Stomach (tissue), 8 donors: ENCODE measurements at regions not wholly inside any gene's neighbourhood (a gene's known extent, or its start where the extent isn't known, plus 50 kb on each side); places are given as distances from the start of the nearest gene placed in this dataset.

Experiments used
- DNase-seq, 2 donors: peaks; one replicate each; pipeline versions ENCODE4 v3.0.0 to v3.0.0-alpha.2; 2013 to 2019
- H3K27ac ChIP-seq, 5 donors: fragments of 200-600 bp in 4 of 5; sonication (generic) in 4 of 5; one replicate each; pipeline ENCODE4 v1.5.1; 2013 to 2019; ENCODE audit warnings: mild to moderate bottlenecking in 1 of 5, moderate library complexity in 1 of 5
- H3K27me3 ChIP-seq, 3 donors: fragments of 200-600 bp; sonication (generic); one replicate each; pipeline ENCODE4 v1.5.1; 2017 to 2019; ENCODE audit warnings: mixed run types in 1 of 3
- H3K36me3 ChIP-seq, 4 donors: fragments of 200-600 bp; sonication (generic); 1 replicate in 3 of 4; 2 replicates in 1 of 4; pipeline ENCODE4 v1.5.1; 2016 to 2019
- H3K4me1 ChIP-seq, 4 donors: fragments of 200-600 bp; sonication (generic); one replicate each; pipeline ENCODE4 v1.5.1; 2016 to 2019
- H3K4me3 ChIP-seq, 4 donors: fragments of 200-600 bp; sonication (generic) in 3 of 4; one replicate each; pipeline ENCODE4 v1.5.1; 2016 to 2019; ENCODE audit warnings: mild to moderate bottlenecking in 1 of 4
- H3K9me3 ChIP-seq, 4 donors: fragments of 200-600 bp; sonication (generic); one replicate each; pipeline ENCODE4 v1.5.1; 2016 to 2019
- CTCF ChIP-seq, 7 experiments: fragments of 450-650 bp in 4 of 7; fragments of 200-600 bp in 3 of 7; sonication (generic) in 3 of 7; IDR thresholded peaks; one replicate each; pipeline ENCODE4 v1.5.1; 2016 to 2019; ENCODE audit warnings: antibody characterized with exemption in 7 of 7, control low read depth in 2 of 7, mild to moderate bottlenecking in 1 of 7
- EP300 ChIP-seq: sonication (generic); formaldehyde crosslinking; IDR thresholded peaks from one replicate; pipeline ENCODE4 v1.6.1; 2017; ENCODE audit warnings: antibody characterized with exemption
- POLR2A ChIP-seq, 4 donors: fragments of 450-650 bp; IDR thresholded peaks; one replicate each; pipeline ENCODE4 v1.6.1; 2016; ENCODE audit warnings: antibody characterized with exemption in 4 of 4, control low read depth in 2 of 4, mild to moderate bottlenecking in 1 of 4, moderate library complexity in 1 of 4
- POLR2AphosphoS5 ChIP-seq, 3 donors: sonication (generic); formaldehyde crosslinking; IDR thresholded peaks; one replicate each; pipeline ENCODE4 v1.6.1; 2016; ENCODE audit warnings: antibody characterized with exemption in 3 of 3
- WGBS, 5 donors: extraction: QIAGEN DNeasy Blood & Tissue Kit in 3 of 5; methylation state at CpG; one replicate each; pipeline versions ENCODE4 v1.1.5 to v1.1.7; 2013 to 2018; 5-methylcytosine and 5-hydroxymethylcytosine counted together
- intact Hi-C: fragments of 100-400 bp; cut with DNase I; formaldehyde crosslinking; loops from one replicate; pipeline ENCODE4 v1.15.1; 2023; ENCODE audit warnings: low total_unique reads
- donor health status: healthy with polysubstance abuse.
- donor health status: Bipolar disorder and iron deficiency.
- donor health status: healthy.

DNA sequence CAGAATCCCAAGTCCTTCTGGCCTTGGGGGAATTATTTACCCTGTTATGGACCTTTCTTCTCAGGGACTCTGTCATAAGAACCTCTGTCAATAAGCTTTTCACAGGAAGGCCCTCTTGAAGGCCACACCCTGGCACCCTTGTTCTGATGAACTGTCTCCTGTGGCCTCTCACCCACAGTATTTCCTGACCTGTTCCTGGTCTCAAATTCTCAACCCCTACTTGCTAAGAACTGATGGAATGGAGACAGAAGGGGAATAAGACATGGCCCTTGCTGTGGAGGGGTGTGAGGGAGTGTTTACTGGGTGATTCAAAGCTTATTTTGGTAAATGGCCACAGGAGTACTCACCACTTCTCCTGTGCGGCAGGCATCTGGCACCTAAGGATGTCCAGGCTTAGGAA lies 1082.9 kb downstream of the BCL11B start:
- no peak for TF ChIP-seq POLR2AphosphoS5 (IDR thresholded peaks at IDR 0.05)
- no peak for TF ChIP-seq POLR2A (IDR thresholded peaks at IDR 0.05)
- no peak for TF ChIP-seq EP300
- no peak for TF ChIP-seq CTCF (IDR thresholded peaks at IDR 0.05)
- 81 to 94% (median 88%) methylated on average over 1 of the region's 1 CpG for WGBS, 5 donors
- Histone ChIP-seq H3K27ac (peak overlapping the region; percentile 40 to 74 (median 52)), H3K4me1 (no peaks in the 10 kb centered on the region), H3K36me3 (no peaks in the 10 kb centered on the region), H3K9me3 (no peaks in the 10 kb centered on the region), H3K4me3 (no peak overlapping the region), H3K27me3 (peaks cover 0 to 15% (median 0%) of the 10 kb centered on the region in 3 donors)
- intact Hi-C loops: no loop called here
- no peak for DNase-seq

DNA sequence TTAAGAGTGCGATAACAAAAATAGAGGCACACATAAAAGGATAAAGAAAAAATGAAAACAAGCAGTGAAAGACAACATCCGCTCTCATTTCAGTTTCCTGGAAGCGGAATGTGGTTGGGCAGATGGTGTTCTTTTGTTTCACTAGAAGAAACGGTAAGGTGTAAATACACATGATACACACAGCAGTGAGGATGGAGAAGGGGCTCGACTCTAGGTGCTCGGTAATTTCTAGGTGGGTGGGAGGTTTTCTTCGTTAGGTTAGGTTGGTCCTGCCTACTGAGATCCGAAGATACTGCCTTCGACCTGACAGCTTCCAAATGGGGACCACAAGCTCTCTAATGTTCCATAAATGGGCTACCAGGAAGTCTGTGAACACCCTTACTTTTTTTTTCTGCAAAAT lies 1082.5 kb downstream of the BCL11B start:
- no peaks in the 10 kb centered on the region for H3K9me3 ChIP-seq
- H3K27me3 ChIP-seq: peaks cover 0 to 15% (median 0%) of the 10 kb centered on the region in 3 donors
- peak in 1 of 2 donors; percentile 51 for DNase-seq
- no peaks in the 10 kb centered on the region for H3K4me1 ChIP-seq
- H3K4me3 ChIP-seq: no peak overlapping the region
- no peaks in the 10 kb centered on the region for H3K36me3 ChIP-seq
- intact Hi-C loops: no loop called here
- TF ChIP-seq POLR2AphosphoS5 (IDR thresholded peaks at IDR 0.05) (peak in 1 of 3 donors; percentile 16), EP300 (no peak), POLR2A (IDR thresholded peaks at IDR 0.05) (no peak), CTCF (IDR thresholded peaks at IDR 0.05) (no peak)
- WGBS, 5 donors: 62 to 75% (median 68%) methylated on average over 9 of the region's 9 CpGs
- peak overlapping the region; percentile 49 to 74 (median 53) for H3K27ac ChIP-seq

GRCh38 chr14:98189944-98190343 lies 1082.1 kb downstream of the BCL11B start:
- H3K27ac ChIP-seq: peak overlapping the region in 1 of 5 donors; percentile 53
- H3K4me3 ChIP-seq: no peak overlapping the region
- H3K9me3 ChIP-seq: no peaks in the 10 kb centered on the region
- WGBS, 5 donors: 80 to 100% (median 92%) methylated on average over 1 of the region's 1 CpG
- H3K27me3 ChIP-seq: peaks cover 0 to 14% (median 0%) of the 10 kb centered on the region in 3 donors
- no peak for DNase-seq
- no peak for TF ChIP-seq POLR2AphosphoS5 (IDR thresholded peaks at IDR 0.05)
- H3K36me3 ChIP-seq: no peaks in the 10 kb centered on the region
- no peaks in the 10 kb centered on the region for H3K4me1 ChIP-seq
- intact Hi-C loops: no loop called here

GRCh38 chr14:98192946-98193345 lies 1079.1 kb downstream of the BCL11B start:
- 86 to 94% (median 92%) methylated on average over 2 of the region's 2 CpGs for WGBS, 5 donors
- intact Hi-C loops: no loop called here
- no peak for TF ChIP-seq POLR2A (IDR thresholded peaks at IDR 0.05)
- no peak for TF ChIP-seq EP300
- TF ChIP-seq CTCF (IDR thresholded peaks at IDR 0.05): no peak
- TF ChIP-seq POLR2AphosphoS5 (IDR thresholded peaks at IDR 0.05): no peak

GRCh38 chr14:98194821-98195220 lies 1077.2 kb downstream of the BCL11B start:
- Histone ChIP-seq H3K36me3 (no peaks in the 10 kb centered on the region), H3K9me3 (no peaks in the 10 kb centered on the region), H3K27me3 (peaks cover 0 to 12% (median 0%) of the 10 kb centered on the region in 3 donors), H3K4me1 (no peaks in the 10 kb centered on the region), H3K4me3 (no peak overlapping the region), H3K27ac (no peak overlapping the region)
- 46 to 57% (median 52%) methylated on average over 2 of the region's 2 CpGs for WGBS, 5 donors
- intact Hi-C loops: no loop called here
- TF ChIP-seq POLR2AphosphoS5 (IDR thresholded peaks at IDR 0.05) (no peak), POLR2A (IDR thresholded peaks at IDR 0.05) (no peak), EP300 (no peak), CTCF (IDR thresholded peaks at IDR 0.05) (no peak)
- DNase-seq: no peak

More at GRCh38 chr14:98192946-98193345, 1079.1 kb downstream of the BCL11B start:
- DNase-seq: no peak
- no peak overlapping the region for H3K27ac ChIP-seq
- no peaks in the 10 kb centered on the region for H3K36me3 ChIP-seq
- H3K9me3 ChIP-seq: no peaks in the 10 kb centered on the region
- H3K27me3 ChIP-seq: peaks cover 0 to 4% (median 0%) of the 10 kb centered on the region in 3 donors
- H3K4me3 ChIP-seq: no peak overlapping the region
- H3K4me1 ChIP-seq: no peaks in the 10 kb centered on the region
